Spleen (tissue), 7 donors: ENCODE measurements at regions not wholly inside any gene's neighbourhood (a gene's known extent, or its start where the extent isn't known, plus 50 kb on each side); places are given as distances from the start of the nearest gene placed in this dataset.

Experiments used
- POLR2A ChIP-seq, 3 donors: fragments of 450-650 bp; IDR thresholded peaks; one replicate each; pipeline ENCODE4 v1.5.1; 2017; ENCODE audit warnings: antibody characterized with exemption in 3 of 3, mild to moderate bottlenecking in 1 of 3
- TF ChIP-seq, protein P1 (sequence below), 11 experiments: fragments of 200-600 bp in 7 of 11; fragments of 450-650 bp in 4 of 11; sonication (generic) in 4 of 11; IDR thresholded peaks in 8 of 11; conservative IDR thresholded peaks in 3 of 11; 1 replicate in 7 of 11; 2 replicates in 4 of 11; pipeline versions ENCODE4 v1.4.0 to v1.8.0; 2016 to 2021; ENCODE audit warnings: antibody characterized with exemption in 11 of 11, inconsistent platforms in 4 of 11, mild to moderate bottlenecking in 1 of 11
- donor health status: DM: no; HTN: no; CAD: no; lungs with moderate emphysema.
- donor health status: DM: no; HTN: no; CAD: no.
- donor health status: DM: no; HTN: no; CAD: no.

DNA sequence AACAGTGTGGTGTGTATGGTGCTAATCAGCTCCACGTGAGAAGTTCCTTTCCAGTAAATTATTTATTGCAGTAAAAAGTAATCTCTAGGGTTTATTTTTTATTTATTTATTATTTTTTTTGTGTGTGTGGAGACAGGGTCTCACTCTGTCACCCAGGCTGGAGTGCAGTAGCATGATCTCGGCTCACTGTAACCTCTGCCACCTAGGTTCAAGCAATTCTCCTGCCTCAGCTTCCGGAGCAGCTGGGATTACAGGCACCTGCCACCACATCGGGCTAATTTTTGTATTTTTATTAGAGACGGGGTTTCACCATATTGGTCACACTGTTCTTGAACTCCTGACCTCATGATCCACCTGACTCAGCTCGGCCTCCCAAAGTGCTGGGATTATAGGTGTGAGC, 606.9 kb downstream of the PCDH7 start:
- TF ChIP-seq, protein P1, sequence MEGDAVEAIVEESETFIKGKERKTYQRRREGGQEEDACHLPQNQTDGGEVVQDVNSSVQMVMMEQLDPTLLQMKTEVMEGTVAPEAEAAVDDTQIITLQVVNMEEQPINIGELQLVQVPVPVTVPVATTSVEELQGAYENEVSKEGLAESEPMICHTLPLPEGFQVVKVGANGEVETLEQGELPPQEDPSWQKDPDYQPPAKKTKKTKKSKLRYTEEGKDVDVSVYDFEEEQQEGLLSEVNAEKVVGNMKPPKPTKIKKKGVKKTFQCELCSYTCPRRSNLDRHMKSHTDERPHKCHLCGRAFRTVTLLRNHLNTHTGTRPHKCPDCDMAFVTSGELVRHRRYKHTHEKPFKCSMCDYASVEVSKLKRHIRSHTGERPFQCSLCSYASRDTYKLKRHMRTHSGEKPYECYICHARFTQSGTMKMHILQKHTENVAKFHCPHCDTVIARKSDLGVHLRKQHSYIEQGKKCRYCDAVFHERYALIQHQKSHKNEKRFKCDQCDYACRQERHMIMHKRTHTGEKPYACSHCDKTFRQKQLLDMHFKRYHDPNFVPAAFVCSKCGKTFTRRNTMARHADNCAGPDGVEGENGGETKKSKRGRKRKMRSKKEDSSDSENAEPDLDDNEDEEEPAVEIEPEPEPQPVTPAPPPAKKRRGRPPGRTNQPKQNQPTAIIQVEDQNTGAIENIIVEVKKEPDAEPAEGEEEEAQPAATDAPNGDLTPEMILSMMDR (IDR thresholded peaks at IDR 0.05 in 8 of 11, conservative IDR thresholded peaks at IDR 0.05 in 3 of 11) = no peak
- no peak for TF ChIP-seq POLR2A (IDR thresholded peaks at IDR 0.05)
